ENCODE measurements at regions not wholly inside any gene's neighbourhood (a gene's known extent, or its start where the extent isn't known, plus 50 kb on each side); places are given as distances from the start of the nearest gene placed in this dataset.

DNA sequence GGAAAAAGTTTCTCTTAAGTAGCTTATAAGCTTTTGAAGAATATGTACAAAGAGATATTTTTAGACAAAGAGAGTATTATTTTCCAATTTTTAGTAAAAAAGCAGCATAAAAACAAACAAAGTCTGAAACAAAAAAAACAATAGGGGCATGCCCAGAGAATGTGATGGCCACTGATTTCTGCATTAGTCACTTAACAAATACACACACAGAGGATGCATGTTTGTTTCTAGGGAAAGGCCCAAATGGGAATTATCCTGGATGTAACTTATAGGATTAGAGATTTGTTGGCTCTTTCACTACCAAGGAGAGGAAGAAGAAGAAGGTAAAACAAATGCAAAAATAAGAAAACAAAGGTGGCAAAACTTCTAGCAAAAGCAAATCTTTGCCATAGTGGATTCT is 95.9 kb upstream of the SCOC start (continued):
- TF ChIP-seq, protein P1, sequence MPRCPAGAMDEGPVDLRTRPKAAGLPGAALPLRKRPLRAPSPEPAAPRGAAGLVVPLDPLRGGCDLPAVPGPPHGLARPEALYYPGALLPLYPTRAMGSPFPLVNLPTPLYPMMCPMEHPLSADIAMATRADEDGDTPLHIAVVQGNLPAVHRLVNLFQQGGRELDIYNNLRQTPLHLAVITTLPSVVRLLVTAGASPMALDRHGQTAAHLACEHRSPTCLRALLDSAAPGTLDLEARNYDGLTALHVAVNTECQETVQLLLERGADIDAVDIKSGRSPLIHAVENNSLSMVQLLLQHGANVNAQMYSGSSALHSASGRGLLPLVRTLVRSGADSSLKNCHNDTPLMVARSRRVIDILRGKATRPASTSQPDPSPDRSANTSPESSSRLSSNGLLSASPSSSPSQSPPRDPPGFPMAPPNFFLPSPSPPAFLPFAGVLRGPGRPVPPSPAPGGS (IDR thresholded peaks at IDR 0.05; ENCODE audit: borderline replicate concordance, insufficient read depth, low read depth, low read length, poor library complexity, severe bottlenecking): no peak
- TF ChIP-seq, protein P2, sequence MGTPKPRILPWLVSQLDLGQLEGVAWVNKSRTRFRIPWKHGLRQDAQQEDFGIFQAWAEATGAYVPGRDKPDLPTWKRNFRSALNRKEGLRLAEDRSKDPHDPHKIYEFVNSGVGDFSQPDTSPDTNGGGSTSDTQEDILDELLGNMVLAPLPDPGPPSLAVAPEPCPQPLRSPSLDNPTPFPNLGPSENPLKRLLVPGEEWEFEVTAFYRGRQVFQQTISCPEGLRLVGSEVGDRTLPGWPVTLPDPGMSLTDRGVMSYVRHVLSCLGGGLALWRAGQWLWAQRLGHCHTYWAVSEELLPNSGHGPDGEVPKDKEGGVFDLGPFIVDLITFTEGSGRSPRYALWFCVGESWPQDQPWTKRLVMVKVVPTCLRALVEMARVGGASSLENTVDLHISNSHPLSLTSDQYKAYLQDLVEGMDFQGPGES (IDR thresholded peaks at IDR 0.05): no peak
- TF ChIP-seq EGR1 (IDR thresholded peaks at IDR 0.05; ENCODE audit: borderline replicate concordance in 1 of 2, low read depth in 2 of 2, low read length in 2 of 2): no peak

DNA sequence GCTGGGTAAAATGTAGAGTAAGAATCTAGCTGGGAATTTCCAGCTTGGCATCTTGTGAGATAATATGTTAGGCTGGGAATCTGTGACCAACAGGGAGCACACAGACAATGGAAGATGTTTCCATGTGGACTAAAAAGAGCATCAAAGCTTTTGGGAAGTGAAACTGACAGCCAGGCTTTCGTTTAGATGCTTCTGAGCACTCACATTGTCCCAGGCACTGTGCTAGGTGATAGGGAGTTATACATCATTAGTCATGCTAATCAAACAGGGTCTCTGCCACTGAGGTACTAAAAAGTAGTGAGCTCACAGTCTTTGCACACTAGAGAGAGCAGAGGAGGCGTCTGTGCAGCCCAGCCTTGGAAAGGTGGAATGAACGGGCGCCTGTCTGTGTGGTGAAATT is 101.9 kb upstream of the SCOC start:
- TF ChIP-seq, protein P3, sequence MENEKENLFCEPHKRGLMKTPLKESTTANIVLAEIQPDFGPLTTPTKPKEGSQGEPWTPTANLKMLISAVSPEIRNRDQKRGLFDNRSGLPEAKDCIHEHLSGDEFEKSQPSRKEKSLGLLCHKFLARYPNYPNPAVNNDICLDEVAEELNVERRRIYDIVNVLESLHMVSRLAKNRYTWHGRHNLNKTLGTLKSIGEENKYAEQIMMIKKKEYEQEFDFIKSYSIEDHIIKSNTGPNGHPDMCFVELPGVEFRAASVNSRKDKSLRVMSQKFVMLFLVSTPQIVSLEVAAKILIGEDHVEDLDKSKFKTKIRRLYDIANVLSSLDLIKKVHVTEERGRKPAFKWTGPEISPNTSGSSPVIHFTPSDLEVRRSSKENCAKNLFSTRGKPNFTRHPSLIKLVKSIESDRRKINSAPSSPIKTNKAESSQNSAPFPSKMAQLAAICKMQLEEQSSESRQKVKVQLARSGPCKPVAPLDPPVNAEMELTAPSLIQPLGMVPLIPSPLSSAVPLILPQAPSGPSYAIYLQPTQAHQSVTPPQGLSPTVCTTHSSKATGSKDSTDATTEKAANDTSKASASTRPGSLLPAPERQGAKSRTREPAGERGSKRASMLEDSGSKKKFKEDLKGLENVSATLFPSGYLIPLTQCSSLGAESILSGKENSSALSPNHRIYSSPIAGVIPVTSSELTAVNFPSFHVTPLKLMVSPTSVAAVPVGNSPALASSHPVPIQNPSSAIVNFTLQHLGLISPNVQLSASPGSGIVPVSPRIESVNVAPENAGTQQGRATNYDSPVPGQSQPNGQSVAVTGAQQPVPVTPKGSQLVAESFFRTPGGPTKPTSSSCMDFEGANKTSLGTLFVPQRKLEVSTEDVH (IDR thresholded peaks at IDR 0.05; ENCODE audit: low read depth, partially characterized antibody): no peak
- TF ChIP-seq SPI1 (IDR thresholded peaks at IDR 0.05; ENCODE audit: borderline replicate concordance, insufficient read depth, low read depth, low read length): peak; percentile 35; the same call in 1 of the 2 replicates
- no TSS peak for BruUV-seq (replicated peaks)
- no peak overlapping the region for H2AFZ ChIP-seq (ENCODE audit: control insufficient read depth, low read depth, low read length)
- no peak for DNase-seq (ENCODE audit: low read depth, low spot score)
- no peak overlapping the region for H3K9ac ChIP-seq (ENCODE audit: control insufficient read depth, insufficient read depth, low read length)
- RAD21 ChIA-PET (ENCODE audit: unreplicated experiment): no interaction called here
- 3% methylated on average over 4 of the region's 4 CpGs for whole genome bisulfite sequencing (ENCODE audit: insufficient coverage, insufficient replicate concordance, low lambda C conversion rate, missing lambda C conversion rate)
- in situ Hi-C loops (cut with MboI) (no loop called here), intact Hi-C loops (cut with micrococcal nuclease; ENCODE audit: unreplicated experiment) (no loop called here)
- H3K27ac ChIP-seq (ENCODE audit: control insufficient read depth, insufficient read depth): no peak overlapping the region
- CTCF ChIA-PET: interaction anchor here (0.6 kb wide), 1 partner anchor 621 kb away, joined by 3 read pairs; no protein-coding TSS in a partner anchor
- no peaks in the 10 kb centered on the region for H3K4me1 ChIP-seq (ENCODE audit: control insufficient read depth, insufficient read depth, low read length)
- no peak for FAIRE-seq
- H3K79me2 ChIP-seq (ENCODE audit: control insufficient read depth, insufficient read depth, low read length): no peaks in the 10 kb centered on the region
- H3K36me3 ChIP-seq (ENCODE audit: control insufficient read depth in 2 of 2, insufficient read depth in 2 of 2, low read length in 1 of 2): no peaks in the 10 kb centered on the region
- H3K4me3 ChIP-seq: no peak overlapping the region
- SMC1A ChIA-PET (ENCODE audit: uncharacterized antibody, unreplicated experiment): no interaction called here
- POLR2A ChIA-PET: no interaction called here
- ATAC-seq: no peak
- H3K9me3 ChIP-seq (replicated peaks; ENCODE audit: control insufficient read depth, insufficient read depth, low read length): no peaks in the 10 kb centered on the region
- H4K20me1 ChIP-seq (ENCODE audit: control insufficient read depth, insufficient read depth): no peaks in the 10 kb centered on the region
- no peak overlapping the region for H3K4me2 ChIP-seq (ENCODE audit: control insufficient read depth, insufficient read depth)
- H3K27me3 ChIP-seq (replicated peaks in 1 of 2; ENCODE audit: control insufficient read depth in 2 of 2, insufficient read depth in 2 of 2, low read length in 1 of 2): 0 out of 4 replicates have a peak, but pooled peaks cover 0 to 3% of the 10 kb centered on the region in 2 experiments

All from GM12878 (cell line).